K562 (cell line): ENCODE measurements at regions not wholly inside any gene's neighbourhood (a gene's known extent, or its start where the extent isn't known, plus 50 kb on each side); places are given as distances from the start of the nearest gene placed in this dataset.

Source experiments
- ATAC-seq: fragments of 200-7000 bp; cut with Tn5 transposase; 3 replicates; pipeline ENCODE4 v1.9.1; 2020; ENCODE audit warnings: moderate library complexity
- BruUV-seq: library from RNA; stranded (reverse); fragments of 400-500 nt; replicated peaks from 2 replicates; lab custom pipeline; 2021; lab: Mats Ljungman, UMichigan
- CTCF ChIA-PET: fragments of 300-600 bp; formaldehyde crosslinking; extraction: SDS; loops from one replicate; lab custom pipeline; 2021; ENCODE audit warnings: low intra/inter-chr PET ratio; lab: Yijun Ruan, JAX
- POLR2A ChIA-PET: fragments of 300-600, 350-650 bp; sonication (Branson Sonifier 250); formaldehyde crosslinking; extraction: SDS; loops from one replicate; lab custom pipeline; 2021; ENCODE audit warnings: antibody characterized with exemption, inconsistent platforms; lab: Yijun Ruan, JAX
- DNase-seq, 4 experiments: peaks; one replicate each; pipeline versions ENCODE4 v3.0.0 to v3.0.0-alpha.2; 2011 to 2018; ENCODE audit warnings: low spot score in 3 of 4, mixed read lengths in 3 of 4; ENCODE audit errors: extremely low read depth in 1 of 4
- FAIRE-seq: peaks from 2 replicates; lab custom pipeline; 2011; peaks lifted over from hg19 to GRCh38; lab: Jason Lieb, UNC
- H2AFZ ChIP-seq: 2 replicates; pipeline ENCODE4 v1.6.0; 2011; ENCODE audit warnings: low read depth, low read length, control low read depth, inconsistent platforms
- H3K27ac ChIP-seq: fragments of 200-600 bp; 3 replicates; pipeline ENCODE4 v1.8.0; 2011; ENCODE audit warnings: low read depth, mild to moderate bottlenecking, control low read depth, inconsistent platforms, low read length, moderate library complexity, mixed read lengths; ENCODE audit errors: extremely low read depth
- H3K27me3 ChIP-seq, 2 experiments: fragments of 300-600 bp in 1 of 2; 2 replicates in 1 of 2; 3 replicates in 1 of 2; pipeline versions ENCODE4 v1.6.0 to v1.8.0; 2011; ENCODE audit warnings: inconsistent platforms in 2 of 2, low read length in 2 of 2, mild to moderate bottlenecking in 1 of 2, mixed read lengths in 1 of 2, moderate library complexity in 1 of 2; ENCODE audit not compliant: control insufficient read depth in 2 of 2, insufficient read depth in 2 of 2
- H3K36me3 ChIP-seq: fragments of 300-600 bp; 3 replicates; pipeline ENCODE4 v1.8.0; 2011; ENCODE audit warnings: mild to moderate bottlenecking, low read length, inconsistent platforms; ENCODE audit not compliant: control insufficient read depth, insufficient read depth
- H3K4me1 ChIP-seq, 2 experiments: fragments of 200-600 bp in 1 of 2; replicated peaks in 1 of 2; 2 replicates in 1 of 2; 3 replicates in 1 of 2; pipeline versions ENCODE4 v1.5.1 to v1.8.0; 2011; ENCODE audit warnings: inconsistent platforms in 2 of 2, low read length in 2 of 2, mild to moderate bottlenecking in 1 of 2, mixed read lengths in 1 of 2, moderate library complexity in 1 of 2; ENCODE audit not compliant: control insufficient read depth in 2 of 2, insufficient read depth in 2 of 2
- H3K4me2 ChIP-seq: 2 replicates; pipeline ENCODE4 v1.6.1; 2011; ENCODE audit warnings: low read length, control low read depth, inconsistent platforms, mixed read lengths; ENCODE audit not compliant: insufficient read depth
- H3K4me3 ChIP-seq: fragments of 200-600 bp; sonication (generic), shearing (Covaris generic); 2 replicates; pipeline ENCODE4 v1.5.1; 2016; ENCODE audit warnings: control low read depth, inconsistent platforms
- H3K79me2 ChIP-seq: fragments of 200-600 bp; 3 replicates; pipeline ENCODE4 v1.8.0; 2011; ENCODE audit warnings: low read length, inconsistent platforms; ENCODE audit not compliant: control insufficient read depth, insufficient read depth
- H3K9ac ChIP-seq, 2 experiments: 2 replicates each; pipeline versions ENCODE4 v1.6.0 to v1.6.1; 2011; ENCODE audit warnings: low read depth in 2 of 2, low read length in 2 of 2, control low read depth in 1 of 2, inconsistent platforms in 1 of 2, mild to moderate bottlenecking in 1 of 2, mixed read lengths in 1 of 2; ENCODE audit not compliant: insufficient read depth in 1 of 2
- H3K9me1 ChIP-seq: one replicate; pipeline ENCODE4 v1.6.0; 2011; ENCODE audit warnings: inconsistent platforms, mild to moderate bottlenecking, low read length, moderate library complexity; ENCODE audit not compliant: control insufficient read depth, insufficient read depth
- H3K9me3 ChIP-seq: replicated peaks from 2 replicates; pipeline ENCODE4 v1.5.1; 2011; ENCODE audit warnings: low read depth, low read length, inconsistent platforms; ENCODE audit not compliant: control insufficient read depth, insufficient read depth
- H4K20me1 ChIP-seq: replicated peaks from 2 replicates; pipeline ENCODE4 v1.6.1; 2011; ENCODE audit warnings: low read length, inconsistent platforms, mixed read lengths; ENCODE audit not compliant: control insufficient read depth, insufficient read depth
- ASH1L ChIP-seq: fragments of 450-650 bp; IDR thresholded peaks from 2 replicates; pipeline ENCODE4 v1.6.1; 2018; ENCODE audit warnings: borderline replicate concordance, mild to moderate bottlenecking, low read depth; ENCODE audit not compliant: partially characterized antibody
- ATF4 ChIP-seq: fragments of 450-650 bp; formaldehyde crosslinking; IDR thresholded peaks from 2 replicates; pipeline ENCODE4 v1.4.0; 2022; ENCODE audit warnings: mild to moderate bottlenecking, moderate library complexity
- CAMTA2 ChIP-seq: fragments of 250-450 bp; sonication (Bioruptor Pico); conservative IDR thresholded peaks from 2 replicates; pipeline ENCODE4 v1.5.1; 2022
- CHCHD3 ChIP-seq: fragments of 250-450 bp; sonication (Bioruptor Pico); IDR thresholded peaks from 2 replicates; pipeline ENCODE4 v2.1.2; 2022; ENCODE audit warnings: mild to moderate bottlenecking
- CXXC5 ChIP-seq: fragments of 250-450 bp; sonication (Bioruptor Pico); IDR thresholded peaks from 2 replicates; pipeline ENCODE4 v1.8.0; 2022; ENCODE audit warnings: inconsistent platforms, mild to moderate bottlenecking, moderate library complexity
- DIDO1 ChIP-seq: fragments of 450-650 bp; IDR thresholded peaks from 2 replicates; pipeline ENCODE4 v1.6.1; 2016; ENCODE audit warnings: low read depth, missing biosample characterization, missing genetic modification characterization
- MCM2 ChIP-seq: fragments of 450-650 bp; IDR thresholded peaks from 2 replicates; pipeline ENCODE4 v1.6.1; 2017; ENCODE audit warnings: low read depth, mild to moderate bottlenecking
- MED1 ChIP-seq: sonication (generic); formaldehyde crosslinking; IDR thresholded peaks from 2 replicates; pipeline ENCODE4 v1.8.1; 2023; ENCODE audit warnings: missing genetic modification reagents, borderline replicate concordance
- MLX ChIP-seq, 2 experiments: fragments of 450-650 bp in 1 of 2; sonication (generic) in 1 of 2; formaldehyde crosslinking; conservative IDR thresholded peaks; 2 replicates each; pipeline versions ENCODE4 v1.4.0 to v1.8.1; 2020 to 2022; ENCODE audit warnings: mild to moderate bottlenecking in 1 of 2, missing genetic modification reagents in 1 of 2
- SUPT5H ChIP-seq: fragments of 450-650 bp; IDR thresholded peaks from 2 replicates; pipeline ENCODE4 v1.6.1; 2016
- ZFPM2 ChIP-seq: fragments of 250-450 bp; sonication (Bioruptor Pico); IDR thresholded peaks from 2 replicates; pipeline ENCODE4 v1.5.1; 2022; ENCODE audit warnings: mild to moderate bottlenecking
- ZNF184 ChIP-seq: sonication (generic); formaldehyde crosslinking; IDR thresholded peaks from 2 replicates; pipeline ENCODE4 v1.5.0; 2020; ENCODE audit warnings: missing genetic modification reagents
- ZNF324 ChIP-seq: fragments of 250-450 bp; sonication (Bioruptor Pico); IDR thresholded peaks from 2 replicates; pipeline ENCODE4 v1.4.0; 2020; ENCODE audit warnings: mild to moderate bottlenecking
- ZNF395 ChIP-seq: fragments of 200-800 bp; sonication (Bioruptor generic); IDR thresholded peaks from 2 replicates; pipeline ENCODE4 v1.6.1; 2017; ENCODE audit warnings: missing genetic modification characterization, missing compliant biosample characterization
- ZNF77 ChIP-seq: fragments of 250-450 bp; sonication (Bioruptor Pico); IDR thresholded peaks from 2 replicates; pipeline ENCODE4 v1.5.0; 2020
- WGBS: fragments of 100-300 bp; shearing (Covaris generic); methylation state at CpG from one replicate; pipeline ENCODE4 v1.1.6; 2016; ENCODE audit warnings: low coverage, mixed read lengths; ENCODE audit not compliant: insufficient coverage; ENCODE audit errors: missing lambda C conversion rate; 5-methylcytosine and 5-hydroxymethylcytosine counted together
- in situ Hi-C: fragments of 300-500 bp; cut with MboI; formaldehyde crosslinking; loops from 4 replicates; pipeline ENCODE4 v1.15.0; 2018; ENCODE audit warnings: inconsistent platforms, mixed read lengths
- intact Hi-C: fragments of 100-400 bp; cut with micrococcal nuclease; formaldehyde crosslinking; loops from 2 replicates; pipeline ENCODE4 v1.14.2; 2022
- TF ChIP-seq, protein P1 (sequence below), 2 experiments: fragments of 450-650 bp in 1 of 2; sonication (generic) in 1 of 2; formaldehyde crosslinking in 1 of 2; IDR thresholded peaks in 1 of 2; conservative IDR thresholded peaks in 1 of 2; 2 replicates each; pipeline versions ENCODE4 v1.6.1 to v1.8.1; 2016 to 2023; ENCODE audit warnings: mild to moderate bottlenecking in 2 of 2, moderate library complexity in 2 of 2, inconsistent platforms in 1 of 2, missing genetic modification reagents in 1 of 2
- TF ChIP-seq, protein P2 (sequence below): fragments of 450-650 bp; formaldehyde crosslinking; IDR thresholded peaks from 2 replicates; pipeline ENCODE4 v1.4.0; 2020; ENCODE audit warnings: mild to moderate bottlenecking, moderate library complexity
- TF ChIP-seq, protein P3 (sequence below): fragments of 450-650 bp; IDR thresholded peaks from 2 replicates; pipeline ENCODE4 v1.6.1; 2016

DNA sequence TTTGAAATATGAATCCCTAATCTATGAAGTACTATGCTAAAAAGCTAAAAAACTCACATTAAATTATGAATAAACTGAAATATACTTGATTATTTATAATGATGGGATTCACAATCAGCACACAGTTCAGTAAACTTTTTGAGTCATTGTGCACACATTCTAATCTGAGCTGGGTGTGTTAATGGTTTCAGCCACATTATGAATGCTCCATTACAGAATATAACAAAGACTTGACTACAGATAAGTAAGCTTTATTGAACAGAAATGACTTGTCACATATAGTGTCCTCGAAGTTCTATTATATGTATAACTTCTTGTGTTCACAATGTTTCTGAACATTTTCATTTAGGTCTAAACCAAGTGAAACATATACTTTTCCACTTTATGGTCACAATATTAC lies 1649.9 kb upstream of the IGFBP7 start:
- Histone ChIP-seq H3K9ac (no peak overlapping the region), H3K36me3 (no peaks in the 10 kb centered on the region), H2AFZ (no peak overlapping the region), H3K79me2 (no peaks in the 10 kb centered on the region), H3K4me1 (no peaks in the 10 kb centered on the region), H3K4me3 (no peak overlapping the region), H3K27ac (no peak overlapping the region), H3K4me2 (no peak overlapping the region), H3K27me3 (no peaks in the 10 kb centered on the region), H3K9me1 (no peaks in the 10 kb centered on the region), H4K20me1 (no peaks in the 10 kb centered on the region), H3K9me3 (no peaks in the 10 kb centered on the region)
- intact Hi-C loops: no loop called here
- ATAC-seq (no peak), DNase-seq (no peak), FAIRE-seq (no peak)
- in situ Hi-C loops: no loop called here
- no TSS peak for BruUV-seq
- 0% methylated on average over 1 of the region's 1 CpG for WGBS
- CTCF ChIA-PET: no interaction called here
- POLR2A ChIA-PET: no interaction called here
- TF ChIP-seq ZNF395 (CRISPR knock-in tag) (no peak), ZNF184 (CRISPR knock-in tag) (no peak), ZNF77 (CRISPR knock-in tag) (no peak), ZNF324 (CRISPR knock-in tag) (no peak), MCM2 (no peak), SUPT5H (no peak), CHCHD3 (CRISPR knock-in tag) (no peak), MLX (CRISPR knock-in tag; conservative IDR thresholded peaks at IDR 0.05) (no peak), CXXC5 (CRISPR knock-in tag) (no peak), DIDO1 (tag) (no peak), CAMTA2 (CRISPR knock-in tag) (no peak), ATF4 (CRISPR knock-in tag) (no peak), ZFPM2 (CRISPR knock-in tag) (no peak), MED1 (no peak), ASH1L (no peak)
- TF ChIP-seq, protein P1, sequence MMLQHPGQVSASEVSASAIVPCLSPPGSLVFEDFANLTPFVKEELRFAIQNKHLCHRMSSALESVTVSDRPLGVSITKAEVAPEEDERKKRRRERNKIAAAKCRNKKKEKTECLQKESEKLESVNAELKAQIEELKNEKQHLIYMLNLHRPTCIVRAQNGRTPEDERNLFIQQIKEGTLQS (IDR thresholded peaks at IDR 0.05): no peak
- TF ChIP-seq, protein P1 (CRISPR knock-in tag; conservative IDR thresholded peaks at IDR 0.05): no peak
- TF ChIP-seq, protein P2, sequence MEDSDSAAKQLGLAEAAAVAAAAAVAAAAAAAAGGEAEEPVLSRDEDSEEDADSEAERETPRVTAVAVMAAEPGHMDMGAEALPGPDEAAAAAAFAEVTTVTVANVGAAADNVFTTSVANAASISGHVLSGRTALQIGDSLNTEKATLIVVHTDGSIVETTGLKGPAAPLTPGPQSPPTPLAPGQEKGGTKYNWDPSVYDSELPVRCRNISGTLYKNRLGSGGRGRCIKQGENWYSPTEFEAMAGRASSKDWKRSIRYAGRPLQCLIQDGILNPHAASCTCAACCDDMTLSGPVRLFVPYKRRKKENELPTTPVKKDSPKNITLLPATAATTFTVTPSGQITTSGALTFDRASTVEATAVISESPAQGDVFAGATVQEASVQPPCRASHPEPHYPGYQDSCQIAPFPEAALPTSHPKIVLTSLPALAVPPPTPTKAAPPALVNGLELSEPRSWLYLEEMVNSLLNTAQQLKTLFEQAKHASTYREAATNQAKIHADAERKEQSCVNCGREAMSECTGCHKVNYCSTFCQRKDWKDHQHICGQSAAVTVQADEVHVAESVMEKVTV (CRISPR knock-in tag): no peak
- TF ChIP-seq, protein P3, sequence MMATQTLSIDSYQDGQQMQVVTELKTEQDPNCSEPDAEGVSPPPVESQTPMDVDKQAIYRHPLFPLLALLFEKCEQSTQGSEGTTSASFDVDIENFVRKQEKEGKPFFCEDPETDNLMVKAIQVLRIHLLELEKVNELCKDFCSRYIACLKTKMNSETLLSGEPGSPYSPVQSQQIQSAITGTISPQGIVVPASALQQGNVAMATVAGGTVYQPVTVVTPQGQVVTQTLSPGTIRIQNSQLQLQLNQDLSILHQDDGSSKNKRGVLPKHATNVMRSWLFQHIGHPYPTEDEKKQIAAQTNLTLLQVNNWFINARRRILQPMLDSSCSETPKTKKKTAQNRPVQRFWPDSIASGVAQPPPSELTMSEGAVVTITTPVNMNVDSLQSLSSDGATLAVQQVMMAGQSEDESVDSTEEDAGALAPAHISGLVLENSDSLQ: no peak
